ENCODE measurements at regions not wholly inside any gene's neighbourhood (a gene's known extent, or its start where the extent isn't known, plus 50 kb on each side); places are given as distances from the start of the nearest gene placed in this dataset.

- TF ChIP-seq, protein P1, sequence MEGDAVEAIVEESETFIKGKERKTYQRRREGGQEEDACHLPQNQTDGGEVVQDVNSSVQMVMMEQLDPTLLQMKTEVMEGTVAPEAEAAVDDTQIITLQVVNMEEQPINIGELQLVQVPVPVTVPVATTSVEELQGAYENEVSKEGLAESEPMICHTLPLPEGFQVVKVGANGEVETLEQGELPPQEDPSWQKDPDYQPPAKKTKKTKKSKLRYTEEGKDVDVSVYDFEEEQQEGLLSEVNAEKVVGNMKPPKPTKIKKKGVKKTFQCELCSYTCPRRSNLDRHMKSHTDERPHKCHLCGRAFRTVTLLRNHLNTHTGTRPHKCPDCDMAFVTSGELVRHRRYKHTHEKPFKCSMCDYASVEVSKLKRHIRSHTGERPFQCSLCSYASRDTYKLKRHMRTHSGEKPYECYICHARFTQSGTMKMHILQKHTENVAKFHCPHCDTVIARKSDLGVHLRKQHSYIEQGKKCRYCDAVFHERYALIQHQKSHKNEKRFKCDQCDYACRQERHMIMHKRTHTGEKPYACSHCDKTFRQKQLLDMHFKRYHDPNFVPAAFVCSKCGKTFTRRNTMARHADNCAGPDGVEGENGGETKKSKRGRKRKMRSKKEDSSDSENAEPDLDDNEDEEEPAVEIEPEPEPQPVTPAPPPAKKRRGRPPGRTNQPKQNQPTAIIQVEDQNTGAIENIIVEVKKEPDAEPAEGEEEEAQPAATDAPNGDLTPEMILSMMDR (IDR thresholded peaks at IDR 0.05; ENCODE audit: low read depth, low read length, poor library complexity, severe bottlenecking), result no peak
- TF ChIP-seq EZH2phosphoT487 (IDR thresholded peaks at IDR 0.05; ENCODE audit: borderline replicate concordance, low read length), result no peak
These were observed 163.1 kb downstream of the DICER1 start for GRCh38 chr14:94994245-94994644.

Data from DOHH2 (cell line).